ENCODE measurements at regions not wholly inside any gene's neighbourhood (a gene's known extent, or its start where the extent isn't known, plus 50 kb on each side); places are given as distances from the start of the nearest gene placed in this dataset.

DNA sequence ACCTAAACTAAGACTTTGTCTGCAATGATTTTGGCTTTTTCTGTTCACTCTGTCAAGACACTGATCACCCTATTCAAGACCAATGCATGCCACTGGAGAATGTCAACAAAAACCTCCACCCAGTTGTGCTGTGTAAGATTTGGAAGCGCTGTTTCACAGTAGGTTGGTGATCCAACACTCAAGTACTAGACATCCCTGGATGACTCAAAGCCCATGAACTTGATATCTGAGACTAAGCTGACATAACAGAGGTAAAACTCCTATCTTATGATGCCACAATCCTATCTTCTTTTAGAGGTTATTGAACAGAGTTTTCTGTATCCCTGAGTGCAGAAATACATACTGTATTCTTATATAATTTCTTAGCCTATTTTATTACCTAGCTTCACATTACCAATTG, 251.3 kb upstream of the ETAA1 start:
- TF ChIP-seq, protein P1, sequence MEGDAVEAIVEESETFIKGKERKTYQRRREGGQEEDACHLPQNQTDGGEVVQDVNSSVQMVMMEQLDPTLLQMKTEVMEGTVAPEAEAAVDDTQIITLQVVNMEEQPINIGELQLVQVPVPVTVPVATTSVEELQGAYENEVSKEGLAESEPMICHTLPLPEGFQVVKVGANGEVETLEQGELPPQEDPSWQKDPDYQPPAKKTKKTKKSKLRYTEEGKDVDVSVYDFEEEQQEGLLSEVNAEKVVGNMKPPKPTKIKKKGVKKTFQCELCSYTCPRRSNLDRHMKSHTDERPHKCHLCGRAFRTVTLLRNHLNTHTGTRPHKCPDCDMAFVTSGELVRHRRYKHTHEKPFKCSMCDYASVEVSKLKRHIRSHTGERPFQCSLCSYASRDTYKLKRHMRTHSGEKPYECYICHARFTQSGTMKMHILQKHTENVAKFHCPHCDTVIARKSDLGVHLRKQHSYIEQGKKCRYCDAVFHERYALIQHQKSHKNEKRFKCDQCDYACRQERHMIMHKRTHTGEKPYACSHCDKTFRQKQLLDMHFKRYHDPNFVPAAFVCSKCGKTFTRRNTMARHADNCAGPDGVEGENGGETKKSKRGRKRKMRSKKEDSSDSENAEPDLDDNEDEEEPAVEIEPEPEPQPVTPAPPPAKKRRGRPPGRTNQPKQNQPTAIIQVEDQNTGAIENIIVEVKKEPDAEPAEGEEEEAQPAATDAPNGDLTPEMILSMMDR (IDR thresholded peaks at IDR 0.05), result no peak
- TF ChIP-seq, protein P2, sequence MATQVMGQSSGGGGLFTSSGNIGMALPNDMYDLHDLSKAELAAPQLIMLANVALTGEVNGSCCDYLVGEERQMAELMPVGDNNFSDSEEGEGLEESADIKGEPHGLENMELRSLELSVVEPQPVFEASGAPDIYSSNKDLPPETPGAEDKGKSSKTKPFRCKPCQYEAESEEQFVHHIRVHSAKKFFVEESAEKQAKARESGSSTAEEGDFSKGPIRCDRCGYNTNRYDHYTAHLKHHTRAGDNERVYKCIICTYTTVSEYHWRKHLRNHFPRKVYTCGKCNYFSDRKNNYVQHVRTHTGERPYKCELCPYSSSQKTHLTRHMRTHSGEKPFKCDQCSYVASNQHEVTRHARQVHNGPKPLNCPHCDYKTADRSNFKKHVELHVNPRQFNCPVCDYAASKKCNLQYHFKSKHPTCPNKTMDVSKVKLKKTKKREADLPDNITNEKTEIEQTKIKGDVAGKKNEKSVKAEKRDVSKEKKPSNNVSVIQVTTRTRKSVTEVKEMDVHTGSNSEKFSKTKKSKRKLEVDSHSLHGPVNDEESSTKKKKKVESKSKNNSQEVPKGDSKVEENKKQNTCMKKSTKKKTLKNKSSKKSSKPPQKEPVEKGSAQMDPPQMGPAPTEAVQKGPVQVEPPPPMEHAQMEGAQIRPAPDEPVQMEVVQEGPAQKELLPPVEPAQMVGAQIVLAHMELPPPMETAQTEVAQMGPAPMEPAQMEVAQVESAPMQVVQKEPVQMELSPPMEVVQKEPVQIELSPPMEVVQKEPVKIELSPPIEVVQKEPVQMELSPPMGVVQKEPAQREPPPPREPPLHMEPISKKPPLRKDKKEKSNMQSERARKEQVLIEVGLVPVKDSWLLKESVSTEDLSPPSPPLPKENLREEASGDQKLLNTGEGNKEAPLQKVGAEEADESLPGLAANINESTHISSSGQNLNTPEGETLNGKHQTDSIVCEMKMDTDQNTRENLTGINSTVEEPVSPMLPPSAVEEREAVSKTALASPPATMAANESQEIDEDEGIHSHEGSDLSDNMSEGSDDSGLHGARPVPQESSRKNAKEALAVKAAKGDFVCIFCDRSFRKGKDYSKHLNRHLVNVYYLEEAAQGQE (IDR thresholded peaks at IDR 0.05; ENCODE audit: insufficient read depth in 1 of 2, low read depth in 2 of 2, low read length in 1 of 2), result no peak
